ENCODE measurements at regions not wholly inside any gene's neighbourhood (a gene's known extent, or its start where the extent isn't known, plus 50 kb on each side); places are given as distances from the start of the nearest gene placed in this dataset.
"Not testable (repeated sequence)": the region's sequence is repeated elsewhere in the genome, so short reads cannot be mapped to it uniquely, and the experiment has no call there.

DNA sequence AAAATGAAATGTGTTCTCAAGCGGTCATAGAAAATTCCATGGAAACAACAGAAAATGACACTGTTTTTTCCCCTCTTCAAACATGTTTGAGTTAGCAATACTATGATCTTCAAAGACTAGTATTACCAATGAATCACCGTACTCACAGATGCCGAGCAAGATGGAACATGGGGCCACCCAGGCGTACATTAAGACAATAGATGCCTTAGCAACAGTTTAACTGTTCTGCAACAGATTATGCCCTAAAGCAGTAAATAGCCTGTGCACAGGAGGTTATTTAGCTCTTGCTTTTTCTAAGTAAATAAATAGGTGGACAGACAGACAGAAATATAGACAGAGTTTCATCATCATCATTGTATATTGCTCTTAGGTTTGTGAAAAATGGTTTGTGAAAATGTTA lies 284.0 kb upstream of the DEFB112 start:
- no peak for DNase-seq
- no peaks in the 10 kb centered on the region for H3K27me3 ChIP-seq (ENCODE audit: control insufficient read depth, insufficient read depth, low read length)
- H3K4me3 ChIP-seq (ENCODE audit: insufficient read depth, low read depth, low read length): no peak overlapping the region
- no peaks in the 10 kb centered on the region for H3K36me3 ChIP-seq (replicated peaks; ENCODE audit: control insufficient read depth, insufficient read depth, low read length)

DNA sequence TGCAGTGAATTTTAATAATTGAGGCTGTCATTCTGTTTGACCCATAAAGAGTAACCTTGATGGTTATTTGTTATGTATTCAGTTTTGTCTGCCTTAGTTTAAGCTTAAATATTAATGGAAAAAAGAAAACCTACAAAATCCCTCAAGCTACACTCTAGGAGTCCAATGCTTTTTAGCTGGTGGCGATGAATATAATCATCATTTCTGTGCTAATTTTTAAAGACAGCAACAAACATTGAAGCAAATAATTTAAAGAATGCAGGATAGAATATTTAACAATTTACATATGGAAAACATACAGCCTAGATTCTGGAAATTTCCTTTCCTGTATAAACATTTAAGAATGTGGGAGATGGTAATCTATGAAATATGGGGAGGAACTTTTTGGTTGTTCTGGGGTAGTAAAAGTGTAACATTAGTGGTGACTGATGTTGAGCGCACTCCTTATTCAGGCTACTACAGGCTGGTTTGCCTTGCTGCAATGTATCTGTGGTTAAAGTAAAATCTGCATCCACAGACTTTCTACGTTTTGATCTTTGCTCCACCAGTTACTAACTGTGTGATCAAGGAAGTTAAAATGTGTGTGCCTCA lies 287.9 kb upstream of the DEFB112 start:
- Histone ChIP-seq H3K4me3 (ENCODE audit: insufficient read depth, low read depth, low read length) (no peak overlapping the region), H3K36me3 (replicated peaks; ENCODE audit: control insufficient read depth, insufficient read depth, low read length) (no peaks in the 10 kb centered on the region), H3K27me3 (ENCODE audit: control insufficient read depth, insufficient read depth, low read length) (no peaks in the 10 kb centered on the region)
- no peak for DNase-seq

DNA sequence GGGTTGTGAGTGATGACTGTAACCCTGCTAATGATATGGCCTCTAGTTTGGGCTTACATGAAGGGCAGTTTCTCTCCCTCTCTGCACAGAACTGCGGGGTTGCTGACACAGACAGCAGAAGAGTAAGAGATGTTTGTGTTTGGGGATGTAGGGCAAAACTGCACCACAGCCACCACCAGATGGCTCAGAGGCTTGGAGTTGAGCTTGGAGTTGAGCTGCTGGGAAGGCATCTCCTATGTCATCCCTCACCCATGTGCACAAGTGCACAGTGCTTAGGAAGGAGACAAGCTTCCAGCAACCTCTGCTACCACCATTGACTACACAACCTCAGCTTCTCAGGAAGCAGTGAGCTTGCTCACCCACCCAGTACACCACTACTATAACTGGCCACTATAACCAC lies 303.9 kb upstream of the DEFB112 start:
- H3K4me3 ChIP-seq (ENCODE audit: insufficient read depth, low read depth, low read length): no peak overlapping the region
- H3K27me3 ChIP-seq (ENCODE audit: control insufficient read depth, insufficient read depth, low read length): no peaks in the 10 kb centered on the region
- no peaks in the 10 kb centered on the region for H3K36me3 ChIP-seq (replicated peaks; ENCODE audit: control insufficient read depth, insufficient read depth, low read length)
- DNase-seq: no peak

DNA sequence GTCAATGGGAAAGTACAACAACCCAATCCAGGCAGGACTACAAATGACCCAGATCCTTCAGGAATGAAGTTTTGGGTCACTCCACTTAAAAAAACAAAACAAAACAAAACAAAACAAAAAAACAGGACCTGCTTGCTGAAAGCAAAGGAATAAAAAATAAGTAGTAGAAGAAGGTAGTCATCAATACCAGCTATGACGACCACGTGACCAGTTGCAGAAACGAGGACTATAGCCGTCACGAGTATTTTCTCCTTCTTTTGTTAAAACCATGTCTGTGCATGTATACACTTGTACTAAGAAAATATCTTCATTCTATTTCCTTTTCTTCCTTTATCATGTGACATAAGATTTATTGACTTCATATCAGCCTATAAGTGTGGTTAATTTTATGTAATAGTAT lies 308.4 kb upstream of the DEFB112 start:
- DNase-seq: no peak
- Histone ChIP-seq H3K4me3 (ENCODE audit: insufficient read depth, low read depth, low read length) (no peak overlapping the region), H3K36me3 (replicated peaks; ENCODE audit: control insufficient read depth, insufficient read depth, low read length) (no peaks in the 10 kb centered on the region), H3K27me3 (ENCODE audit: control insufficient read depth, insufficient read depth, low read length) (no peaks in the 10 kb centered on the region)

DNA sequence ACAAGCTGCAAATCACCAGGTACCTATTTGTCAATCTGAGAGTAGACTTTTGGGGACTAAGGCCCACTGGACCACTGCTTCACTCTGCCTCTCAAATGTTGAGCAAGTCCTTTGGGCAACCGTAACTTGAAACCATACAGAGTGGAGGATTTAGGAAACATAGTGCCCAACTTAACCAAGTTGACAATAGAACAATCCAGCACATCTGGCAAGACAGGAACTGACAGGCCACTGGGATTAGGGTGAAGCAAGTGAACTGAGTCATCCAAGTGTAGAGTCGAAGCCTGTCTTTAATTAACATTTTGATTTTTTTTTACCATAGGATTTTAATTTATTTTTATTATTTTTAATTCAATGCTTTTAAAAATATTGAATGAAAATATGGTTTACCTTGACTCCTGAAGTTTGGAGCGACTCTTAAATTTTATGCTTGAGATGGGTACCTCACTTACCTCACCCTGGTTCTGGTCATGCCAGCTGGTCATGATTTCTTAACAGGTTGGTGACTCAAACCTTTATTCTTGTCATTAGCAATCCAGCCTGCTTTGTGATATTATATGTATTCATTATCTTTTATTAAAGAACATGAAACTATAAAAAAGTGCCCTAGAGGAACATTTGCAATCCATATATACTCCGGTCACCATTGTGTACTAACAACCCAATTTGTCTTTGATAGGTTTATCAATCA lies 312.1 kb upstream of the DEFB112 start:
- DNase-seq: no peak
- no peak overlapping the region for H3K4me3 ChIP-seq (ENCODE audit: insufficient read depth, low read depth, low read length)
- H3K36me3 ChIP-seq (replicated peaks; ENCODE audit: control insufficient read depth, insufficient read depth, low read length): no peaks in the 10 kb centered on the region
- no peaks in the 10 kb centered on the region for H3K27me3 ChIP-seq (ENCODE audit: control insufficient read depth, insufficient read depth, low read length)

DNA sequence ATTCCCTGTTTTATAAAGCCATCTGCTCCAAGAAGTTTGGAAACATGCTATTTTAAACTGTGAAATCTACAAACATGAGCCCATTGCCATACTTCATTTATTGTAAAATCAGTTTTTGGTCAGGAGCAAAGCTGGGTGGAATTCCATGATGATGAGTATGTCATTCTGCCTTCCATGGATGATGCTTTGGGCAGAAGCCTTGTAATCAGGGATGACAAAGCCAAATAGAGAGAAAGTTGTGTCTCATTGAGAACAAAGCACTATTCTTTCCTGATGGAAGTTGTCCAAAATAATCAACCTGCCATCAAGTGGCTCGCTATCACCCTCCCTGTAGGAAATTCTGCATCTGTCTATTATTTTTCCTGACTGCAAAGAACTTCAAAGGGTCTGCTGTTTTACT lies 313.0 kb upstream of the DEFB112 start:
- Histone ChIP-seq H3K4me3 (ENCODE audit: insufficient read depth, low read depth, low read length) (no peak overlapping the region), H3K36me3 (replicated peaks; ENCODE audit: control insufficient read depth, insufficient read depth, low read length) (no peaks in the 10 kb centered on the region), H3K27me3 (ENCODE audit: control insufficient read depth, insufficient read depth, low read length) (no peaks in the 10 kb centered on the region)
- no peak for DNase-seq

DNA sequence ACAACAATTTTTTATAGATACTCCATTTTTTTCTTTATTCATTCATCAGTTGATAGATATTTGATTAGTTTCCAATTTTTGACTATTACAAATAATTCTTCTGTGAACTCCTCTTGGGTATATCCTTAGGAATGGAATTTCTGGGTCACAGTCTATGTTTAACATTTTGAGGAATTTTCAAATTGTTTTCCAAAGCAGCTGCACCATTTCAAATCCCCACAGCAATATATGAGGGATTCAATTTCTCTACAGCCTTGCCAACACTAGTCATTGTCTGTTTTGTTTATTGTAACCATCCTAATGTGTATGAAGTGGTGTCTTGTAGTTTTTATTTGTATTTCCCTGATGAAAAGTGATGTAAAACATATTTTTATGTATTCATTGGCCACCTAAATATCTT lies 320.3 kb upstream of the DEFB112 start:
- Histone ChIP-seq H3K27me3 (ENCODE audit: control insufficient read depth, insufficient read depth, low read length) (no peaks in the 10 kb centered on the region), H3K36me3 (replicated peaks; ENCODE audit: control insufficient read depth, insufficient read depth, low read length) (no peaks in the 10 kb centered on the region), H3K4me3 (ENCODE audit: insufficient read depth, low read depth, low read length) (no peak overlapping the region)
- DNase-seq: no peak

DNA sequence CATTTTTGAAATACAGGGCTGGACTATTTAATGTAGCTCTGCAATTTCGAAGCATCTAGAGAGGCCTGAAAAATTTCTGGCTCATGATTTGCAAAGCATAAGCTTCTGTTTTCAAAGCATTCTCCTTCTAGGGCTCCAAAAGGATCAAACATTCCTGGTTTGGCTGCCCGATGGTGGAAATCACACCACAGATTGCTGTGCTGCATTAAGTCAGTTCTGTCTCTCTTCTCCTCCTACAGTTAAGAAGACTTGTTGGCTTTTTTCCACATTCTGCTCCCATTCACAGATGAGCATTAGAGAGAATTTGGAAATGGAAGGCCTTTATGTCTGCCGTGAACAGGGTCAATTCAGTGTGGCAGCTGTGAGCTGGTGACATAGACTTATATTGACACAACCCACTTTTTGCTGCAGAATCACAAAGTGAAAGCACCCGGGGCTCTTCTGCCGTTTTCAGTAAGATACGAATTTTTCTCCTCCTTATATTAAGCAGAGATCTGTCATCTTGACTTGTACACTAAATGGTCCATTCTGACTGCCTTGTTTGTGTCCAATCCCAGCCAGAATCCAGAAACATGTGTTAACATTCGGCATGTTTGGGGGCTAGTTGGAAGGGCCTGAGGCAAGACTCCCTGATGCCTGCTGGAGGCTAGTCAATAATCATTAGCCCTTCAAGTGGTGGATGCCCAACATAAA lies 330.8 kb upstream of the DEFB112 start:
- DNase-seq: no peak
- Histone ChIP-seq H3K36me3 (replicated peaks; ENCODE audit: control insufficient read depth, insufficient read depth, low read length) (no peaks in the 10 kb centered on the region), H3K4me3 (ENCODE audit: insufficient read depth, low read depth, low read length) (no peak overlapping the region), H3K27me3 (ENCODE audit: control insufficient read depth, insufficient read depth, low read length) (no peaks in the 10 kb centered on the region)

DNA sequence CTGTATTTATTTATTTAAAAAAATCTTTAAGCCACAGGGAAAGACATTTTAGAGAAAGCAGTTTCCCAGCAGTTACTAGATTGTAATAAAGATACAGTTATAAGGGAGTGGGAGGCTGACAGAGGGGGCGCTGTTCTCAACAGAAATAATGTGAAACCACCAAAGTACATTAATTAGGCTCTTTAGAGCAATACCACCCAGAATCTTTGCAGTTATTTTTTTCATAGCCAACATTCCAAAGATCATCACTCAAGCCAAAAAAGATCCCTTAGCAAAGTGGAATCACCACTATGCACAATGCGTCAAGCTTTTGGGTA lies 331.3 kb upstream of the DEFB112 start:
- Histone ChIP-seq H3K36me3 (replicated peaks; ENCODE audit: control insufficient read depth, insufficient read depth, low read length) (no peaks in the 10 kb centered on the region), H3K4me3 (ENCODE audit: insufficient read depth, low read depth, low read length) (no peak overlapping the region), H3K27me3 (ENCODE audit: control insufficient read depth, insufficient read depth, low read length) (no peaks in the 10 kb centered on the region)
- DNase-seq: peak; percentile 15

DNA sequence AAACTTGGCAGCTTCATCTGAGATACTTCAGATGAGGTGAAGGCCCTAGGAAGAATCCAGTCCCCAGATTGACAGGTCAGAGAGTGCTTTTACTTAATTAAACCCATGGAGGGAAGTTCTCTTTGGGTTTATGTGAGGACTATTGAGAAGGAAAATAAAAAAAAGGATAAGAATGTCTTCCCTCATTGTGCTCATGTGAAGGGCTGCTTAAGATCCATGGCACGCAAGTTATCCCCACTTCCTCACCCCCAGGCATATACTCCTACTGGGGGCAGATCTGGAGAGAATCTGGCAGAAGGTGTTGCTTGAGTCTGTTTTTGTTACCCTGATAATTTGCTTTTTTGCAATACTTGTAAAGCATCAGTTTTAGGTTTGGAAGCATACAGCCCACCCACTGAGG lies 322.9 kb upstream of the TFAP2D start:
- DNase-seq: no peak
- no peak overlapping the region for H3K4me3 ChIP-seq (ENCODE audit: insufficient read depth, low read depth, low read length)
- H3K36me3 ChIP-seq (replicated peaks; ENCODE audit: control insufficient read depth, insufficient read depth, low read length): no peaks in the 10 kb centered on the region
- H3K27me3 ChIP-seq (ENCODE audit: control insufficient read depth, insufficient read depth, low read length): no peaks in the 10 kb centered on the region

DNA sequence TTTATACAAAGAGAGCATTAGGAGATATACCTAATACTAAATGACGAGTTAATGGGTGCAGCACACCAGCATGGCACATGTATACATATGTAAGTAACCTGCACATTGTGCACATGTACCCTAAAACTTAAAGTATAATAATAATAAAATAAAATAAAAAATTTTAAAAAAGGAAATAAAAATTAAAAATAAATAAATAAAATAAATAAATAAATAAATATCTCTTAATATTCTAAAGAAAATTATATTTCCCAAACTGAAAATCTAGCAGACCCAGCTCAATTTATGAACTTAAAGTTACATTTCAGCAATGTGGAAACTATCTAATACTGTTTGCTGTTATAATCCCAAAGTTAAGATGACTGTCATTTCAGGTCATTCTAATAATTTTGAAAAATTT lies 319.2 kb upstream of the TFAP2D start:
- not testable (repeated sequence) for H3K4me3 ChIP-seq (ENCODE audit: insufficient read depth, low read depth, low read length); H3K36me3 ChIP-seq (replicated peaks; ENCODE audit: control insufficient read depth, insufficient read depth, low read length); H3K27me3 ChIP-seq (ENCODE audit: control insufficient read depth, insufficient read depth, low read length); DNase-seq

DNA sequence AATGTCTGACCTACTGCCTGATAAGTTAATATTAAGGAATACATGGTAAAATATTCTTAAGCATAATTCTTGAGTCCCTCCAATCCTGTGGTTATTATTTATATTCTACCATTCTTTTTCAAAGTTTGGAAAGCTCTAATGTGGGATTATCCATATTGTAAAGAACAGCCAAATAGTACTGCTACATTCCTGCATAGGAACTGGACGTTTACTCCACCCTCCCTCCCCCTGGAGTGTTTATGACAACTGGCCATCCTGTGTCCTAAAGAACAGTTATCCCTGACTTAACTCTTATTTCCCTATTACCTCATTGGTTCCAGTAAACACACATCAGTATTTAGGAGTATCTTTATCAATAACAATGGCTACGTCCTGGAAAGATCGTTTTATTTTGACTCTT lies 308.7 kb upstream of the TFAP2D start:
- DNase-seq: no peak
- Histone ChIP-seq H3K4me3 (ENCODE audit: insufficient read depth, low read depth, low read length) (no peak overlapping the region), H3K36me3 (replicated peaks; ENCODE audit: control insufficient read depth, insufficient read depth, low read length) (no peaks in the 10 kb centered on the region), H3K27me3 (ENCODE audit: control insufficient read depth, insufficient read depth, low read length) (no peaks in the 10 kb centered on the region)

DNA sequence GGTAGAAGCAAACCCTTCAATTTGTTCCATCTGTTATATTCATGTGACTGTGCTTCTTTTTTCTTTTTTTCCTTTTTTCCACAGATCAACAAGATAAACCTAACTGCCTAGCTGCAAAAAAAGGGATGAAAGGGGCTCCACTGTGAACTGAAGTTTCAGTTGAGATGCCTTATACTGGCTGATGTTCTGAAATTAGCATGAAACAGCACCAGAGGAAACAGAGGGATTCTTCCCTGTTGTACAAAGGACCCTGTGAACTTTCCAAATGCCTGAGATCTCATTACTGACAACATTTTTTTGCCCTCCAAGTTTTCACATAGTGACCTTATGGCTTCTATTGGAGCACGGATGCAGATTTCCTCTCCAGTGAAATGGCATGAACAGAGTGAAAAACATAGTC lies 302.7 kb upstream of the TFAP2D start:
- no peak for DNase-seq
- H3K4me3 ChIP-seq (ENCODE audit: insufficient read depth, low read depth, low read length): no peak overlapping the region
- no peaks in the 10 kb centered on the region for H3K36me3 ChIP-seq (replicated peaks; ENCODE audit: control insufficient read depth, insufficient read depth, low read length)
- H3K27me3 ChIP-seq (ENCODE audit: control insufficient read depth, insufficient read depth, low read length): no peaks in the 10 kb centered on the region

DNA sequence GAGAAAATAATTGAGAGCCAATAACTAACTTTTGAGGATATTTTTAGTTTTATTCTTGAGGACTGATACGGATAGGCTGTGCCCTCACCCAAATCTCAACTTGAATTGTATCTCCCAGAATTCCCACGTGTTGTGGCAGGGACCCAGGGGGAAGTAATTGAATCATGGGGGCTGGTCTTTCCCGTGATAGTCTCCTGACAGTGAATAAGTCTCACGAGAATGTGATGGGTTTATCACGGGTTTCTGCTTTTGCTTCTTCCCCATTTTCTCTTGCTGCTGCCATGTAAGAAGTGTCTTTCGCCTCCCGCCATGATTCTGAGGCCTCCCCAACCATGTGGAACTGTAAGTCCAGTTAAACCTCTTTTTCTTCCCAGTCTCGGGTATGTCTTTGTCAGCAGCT lies 292.3 kb upstream of the TFAP2D start:
- DNase-seq; H3K36me3 ChIP-seq (replicated peaks; ENCODE audit: control insufficient read depth, insufficient read depth, low read length); H3K4me3 ChIP-seq (ENCODE audit: insufficient read depth, low read depth, low read length); H3K27me3 ChIP-seq (ENCODE audit: control insufficient read depth, insufficient read depth, low read length): not testable (repeated sequence)

DNA sequence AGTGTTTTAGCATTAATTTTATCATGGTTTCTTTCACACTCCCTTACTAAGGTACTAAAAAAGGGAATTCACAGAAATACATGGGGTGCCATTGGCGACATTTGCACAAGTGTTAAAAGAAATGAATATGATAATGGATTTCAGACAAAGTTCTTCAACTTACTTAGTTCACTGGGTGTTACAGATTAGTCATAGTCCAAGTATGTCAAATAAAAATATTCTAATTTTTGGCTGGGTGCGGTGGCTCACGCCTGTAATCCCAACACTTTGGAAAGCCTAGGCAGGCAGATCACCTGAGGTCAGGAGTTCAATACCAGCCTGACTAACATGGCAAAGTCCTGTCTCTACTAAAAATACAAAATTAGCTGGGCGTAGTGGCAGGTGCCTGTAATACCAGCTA lies 286.1 kb upstream of the TFAP2D start:
- no peak for DNase-seq
- Histone ChIP-seq H3K4me3 (ENCODE audit: insufficient read depth, low read depth, low read length) (no peak overlapping the region), H3K36me3 (replicated peaks; ENCODE audit: control insufficient read depth, insufficient read depth, low read length) (no peaks in the 10 kb centered on the region), H3K27me3 (ENCODE audit: control insufficient read depth, insufficient read depth, low read length) (no peaks in the 10 kb centered on the region)
